ENCODE measurements at regions not wholly inside any gene's neighbourhood (a gene's known extent, or its start where the extent isn't known, plus 50 kb on each side); places are given as distances from the start of the nearest gene placed in this dataset.
A peak's percentile ranks its signal among the peaks of the same experiment; 100 is the strongest.

DNA sequence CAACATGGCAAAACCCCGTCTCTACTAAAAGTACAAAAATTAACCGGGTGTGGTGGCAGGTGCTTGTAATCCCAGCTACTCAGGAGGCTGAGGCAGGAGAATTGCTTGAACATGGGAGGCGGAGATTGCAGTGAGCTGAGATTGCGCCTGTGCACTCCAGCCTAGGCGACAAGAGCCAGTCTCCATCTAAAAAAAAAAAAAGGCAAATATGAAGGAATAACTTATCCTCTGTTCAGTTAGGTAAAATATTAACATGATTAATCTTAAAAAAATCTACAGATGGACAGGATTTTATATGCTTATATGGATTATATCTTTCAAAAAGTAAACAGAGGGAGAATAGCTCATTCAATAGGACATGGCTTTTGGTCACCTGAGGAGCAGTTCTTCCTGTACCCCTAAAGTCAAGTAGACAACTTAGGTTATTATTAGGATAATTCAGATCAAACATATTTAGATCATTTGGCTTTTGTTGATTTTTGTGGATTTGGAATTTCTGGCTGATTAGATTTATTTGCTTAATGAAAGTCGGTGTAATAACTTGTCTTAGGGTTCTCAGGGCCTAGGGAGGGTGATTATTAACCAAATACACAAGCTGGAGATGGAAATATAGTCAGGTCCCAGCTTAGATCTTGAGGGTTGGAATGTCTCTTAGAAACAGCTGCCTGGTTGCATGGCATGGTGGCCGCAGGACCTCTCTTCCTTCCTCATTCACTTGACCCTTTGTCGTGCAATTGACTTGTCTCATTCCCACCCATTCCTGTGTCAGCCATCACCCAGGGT lies 82.1 kb upstream of the ONECUT1 start:
- DNase-seq (ENCODE audit: low read depth) = no peak

DNA sequence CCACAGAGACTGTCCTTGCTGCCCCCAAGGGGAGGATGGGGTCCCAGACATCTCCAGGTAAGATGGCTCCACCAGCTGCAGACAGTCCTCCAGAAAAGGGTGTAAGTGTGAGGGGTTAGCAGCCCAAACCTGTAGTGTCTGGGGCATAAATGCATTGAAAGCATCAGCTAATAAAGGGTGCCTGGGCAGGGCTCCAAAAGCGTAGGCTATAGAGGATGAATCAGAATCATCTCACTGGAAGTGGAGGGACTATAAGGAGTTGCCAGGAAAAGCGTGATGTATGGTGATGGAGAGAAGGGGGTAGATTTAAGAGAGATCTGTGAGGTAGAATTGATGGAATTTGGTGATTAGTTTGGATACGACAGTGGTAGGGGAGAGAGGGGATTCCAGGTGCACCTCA lies 79.9 kb upstream of the ONECUT1 start:
- peak; percentile 1 for DNase-seq (ENCODE audit: low read depth)

DNA sequence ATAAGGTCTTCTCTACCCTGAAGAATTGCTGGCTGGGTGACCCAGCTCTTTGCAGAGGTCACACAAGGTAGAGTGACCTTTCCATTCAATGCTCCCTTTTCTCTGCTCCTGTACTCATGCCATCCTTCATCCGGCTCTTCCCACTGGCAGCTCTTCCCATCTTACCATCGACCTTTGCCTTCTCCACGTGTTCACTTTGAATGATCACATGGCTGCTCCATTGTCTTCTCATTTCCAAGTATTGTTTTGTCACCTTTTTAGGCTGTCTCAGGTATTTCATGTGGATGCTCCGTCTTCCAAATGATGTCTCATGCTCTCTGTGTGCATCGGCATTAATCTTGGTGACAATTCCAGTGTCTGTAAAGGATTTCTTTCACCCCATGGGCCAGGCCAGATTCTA lies 76.6 kb upstream of the ONECUT1 start:
- no peak for DNase-seq (ENCODE audit: low read depth)

DNA sequence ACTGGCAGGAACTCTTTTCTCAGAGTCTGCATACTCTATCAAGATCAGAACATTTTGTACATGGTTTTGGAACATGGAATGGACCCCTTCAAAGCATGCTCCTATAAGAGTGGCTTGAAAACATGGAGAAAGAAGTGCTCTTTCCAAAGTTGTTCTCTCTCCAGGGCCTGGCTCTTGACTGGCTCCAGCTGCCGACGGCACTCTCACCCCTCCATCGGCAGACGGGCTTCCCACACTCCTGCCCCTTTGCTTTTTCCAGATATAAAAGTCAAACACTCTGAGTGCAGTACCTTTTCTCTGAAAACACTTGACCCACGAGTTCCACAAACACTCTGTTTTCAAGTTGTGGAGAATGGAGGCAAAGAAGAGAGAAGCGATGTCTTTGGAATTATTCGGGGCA lies 72.5 kb upstream of the ONECUT1 start:
- DNase-seq (ENCODE audit: low read depth) = no peak

DNA sequence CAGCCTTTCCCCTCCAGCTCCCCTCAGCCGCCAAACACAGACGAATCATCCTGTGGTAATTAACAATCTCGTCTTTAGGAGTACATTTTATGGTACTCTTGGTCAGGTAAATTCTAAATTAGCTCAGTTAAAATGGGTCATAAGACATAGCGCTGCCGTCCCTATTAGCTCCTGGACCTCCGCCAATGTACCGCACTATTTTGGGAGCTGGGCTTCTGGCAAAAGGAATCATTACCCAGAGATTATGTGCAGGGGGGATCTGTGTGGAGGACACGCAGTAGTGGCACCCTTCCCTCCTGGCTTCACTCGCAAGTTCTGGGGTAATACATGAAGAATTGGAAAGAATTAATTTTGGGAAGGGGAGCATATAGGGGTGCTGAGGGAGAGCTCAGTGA lies 68.6 kb upstream of the ONECUT1 start:
- DNase-seq (ENCODE audit: low read depth) = no peak

DNA sequence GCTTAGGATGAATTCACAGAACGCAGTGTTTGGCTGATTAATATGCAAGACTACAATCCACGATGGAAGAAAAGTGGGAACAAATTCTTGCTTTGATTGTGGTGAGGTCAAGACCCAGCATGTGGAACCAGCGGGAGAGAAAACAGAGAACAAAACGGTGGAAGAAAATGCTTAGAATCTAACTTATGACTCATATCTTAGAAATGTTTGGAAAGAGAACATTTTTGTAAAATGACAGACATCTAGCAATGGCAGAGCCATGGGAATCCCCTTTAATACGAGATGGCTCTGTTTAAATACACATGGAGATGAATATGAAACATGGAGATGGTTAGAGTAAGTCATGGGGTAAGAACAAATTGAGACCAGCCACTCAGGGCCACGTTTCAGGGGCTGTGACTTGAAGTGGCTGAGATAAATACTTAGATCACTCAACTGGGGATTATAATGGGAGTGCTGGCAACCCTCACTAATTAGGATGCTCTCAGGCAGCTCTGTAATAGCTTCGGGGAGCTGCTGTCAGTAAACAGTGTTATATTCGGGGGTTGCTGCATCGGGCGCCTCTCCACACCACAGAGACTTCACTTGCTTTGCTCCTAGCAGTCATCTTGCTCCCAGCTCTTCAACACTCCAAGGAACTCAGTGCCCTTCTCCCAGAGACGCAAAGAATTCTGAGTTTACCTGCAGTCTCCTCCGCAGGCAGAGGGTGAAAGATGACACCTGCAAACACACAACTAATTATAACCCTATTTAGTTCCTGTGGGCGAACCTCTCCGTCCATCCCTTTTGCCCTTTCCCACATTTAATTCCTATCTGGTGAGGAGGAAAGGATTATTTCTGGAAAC lies 68.0 kb upstream of the ONECUT1 start:
- peak; percentile 29 for DNase-seq (ENCODE audit: low read depth)

DNA sequence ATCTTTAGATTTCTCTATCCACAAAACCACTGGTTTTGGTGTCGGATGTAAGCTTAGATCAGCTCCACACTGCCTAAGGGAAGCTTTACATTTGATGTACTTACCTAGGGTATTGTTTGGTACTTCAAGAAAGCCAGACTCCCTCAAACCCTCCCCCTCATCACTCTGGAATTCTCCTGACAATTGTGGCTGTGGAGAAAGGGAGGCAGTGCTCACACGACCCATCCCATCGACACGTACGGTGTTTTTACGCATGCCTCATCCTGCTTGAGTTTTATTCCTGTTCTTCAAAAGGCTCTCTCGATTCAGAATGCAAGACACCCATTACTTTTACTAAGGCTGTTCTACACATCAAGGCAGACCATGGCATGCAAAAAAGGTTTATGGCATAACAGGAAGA lies 67.3 kb upstream of the ONECUT1 start:
- DNase-seq (ENCODE audit: low read depth) = no peak

DNA sequence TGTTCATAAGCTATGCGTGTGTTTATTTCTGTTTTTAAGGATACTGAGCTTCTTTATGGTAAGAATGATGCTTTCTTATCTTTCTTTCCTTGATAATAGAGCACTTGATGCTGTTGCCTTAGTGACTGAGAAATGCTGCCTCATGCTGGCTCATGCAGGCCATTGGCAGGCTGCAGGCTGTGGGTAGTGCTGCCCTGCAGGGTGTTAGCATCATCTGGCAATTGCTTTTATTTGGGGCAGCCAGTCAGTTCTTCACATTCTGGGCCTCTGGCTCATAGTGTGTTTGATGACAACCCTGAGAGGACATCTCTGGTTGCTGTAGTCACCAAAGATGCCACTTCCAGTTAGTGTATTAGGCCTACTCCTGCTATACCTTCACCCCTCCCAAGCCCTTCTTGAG lies 66.2 kb upstream of the ONECUT1 start:
- DNase-seq (ENCODE audit: low read depth) = no peak

DNA sequence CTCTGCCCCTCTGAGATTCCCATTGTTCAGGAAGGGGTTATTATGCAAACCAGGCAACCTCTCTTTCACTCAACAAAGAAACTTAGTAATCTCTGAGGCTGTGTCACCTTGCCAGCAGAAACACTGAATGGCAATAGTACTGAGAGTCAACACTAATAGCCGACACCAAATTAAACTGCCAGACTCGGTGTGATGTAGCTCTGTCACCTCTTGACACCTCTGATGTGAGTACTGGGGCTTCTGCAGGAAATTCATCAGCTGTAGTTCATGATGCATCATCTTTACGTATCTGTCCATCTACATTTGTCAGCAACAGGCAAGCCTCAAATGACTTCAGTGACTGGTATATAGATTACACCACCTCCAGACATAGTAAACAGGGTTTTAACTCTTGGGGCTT lies 65.0 kb upstream of the ONECUT1 start:
- no peak for DNase-seq (ENCODE audit: low read depth)

DNA sequence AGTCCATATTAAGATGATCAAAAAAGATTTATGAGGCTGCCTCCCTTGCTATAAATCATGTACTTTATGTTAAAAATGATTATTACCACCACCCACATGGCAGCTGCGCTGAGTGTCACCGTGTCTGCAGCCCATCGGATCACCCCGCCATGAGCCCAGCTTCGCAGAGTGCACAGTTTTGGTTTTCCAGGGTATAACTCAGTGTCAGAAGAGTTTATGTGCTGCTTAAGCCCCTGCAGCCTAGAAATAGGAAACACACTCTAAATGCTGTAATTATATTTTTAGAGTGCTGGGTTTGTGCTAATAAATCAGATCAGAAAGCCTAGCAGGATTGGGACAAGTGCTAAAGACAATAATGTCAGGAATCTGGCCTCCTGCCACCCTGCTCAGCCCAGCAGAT lies 54.7 kb upstream of the ONECUT1 start:
- no peak for DNase-seq (ENCODE audit: low read depth)
